Liver (tissue), 8 donors: ENCODE measurements at regions not wholly inside any gene's neighbourhood (a gene's known extent, or its start where the extent isn't known, plus 50 kb on each side); places are given as distances from the start of the nearest gene placed in this dataset.

Experiments used
- DNase-seq: peaks from one replicate; pipeline ENCODE4 v3.0.0-alpha.2; 2017; ENCODE audit warnings: low spot score
- H3K27ac ChIP-seq, 2 donors: one replicate each; pipeline ENCODE4 v1.7.0; 2013; ENCODE audit warnings: inconsistent platforms in 2 of 2, low read length in 2 of 2, control low read depth in 1 of 2, low read depth in 1 of 2, mild to moderate bottlenecking in 1 of 2
- H3K27me3 ChIP-seq, 4 donors: one replicate each; pipeline versions ENCODE4 v1.6.1 to v1.7.0; 2013; ENCODE audit warnings: low read length in 3 of 4, inconsistent platforms in 1 of 4, mild to moderate bottlenecking in 1 of 4, moderate library complexity in 1 of 4; ENCODE audit not compliant: control insufficient read depth in 4 of 4, insufficient read depth in 4 of 4
- H3K36me3 ChIP-seq, 4 donors: one replicate each; pipeline versions ENCODE4 v1.6.1 to v1.7.0; 2013; ENCODE audit warnings: low read length in 3 of 4, mild to moderate bottlenecking in 3 of 4, low read depth in 1 of 4, moderate library complexity in 1 of 4; ENCODE audit not compliant: control insufficient read depth in 4 of 4, insufficient read depth in 3 of 4
- H3K4me1 ChIP-seq, 4 donors: one replicate each; pipeline versions ENCODE4 v1.6.1 to v1.7.0; 2013; ENCODE audit warnings: low read length in 3 of 4, mild to moderate bottlenecking in 3 of 4, moderate library complexity in 1 of 4; ENCODE audit not compliant: control insufficient read depth in 4 of 4, insufficient read depth in 4 of 4
- H3K4me3 ChIP-seq, 3 donors: one replicate each; pipeline versions ENCODE4 v1.6.1 to v1.7.0; 2013; ENCODE audit warnings: low read length in 3 of 3, control low read depth in 1 of 3, low read depth in 1 of 3, mild to moderate bottlenecking in 1 of 3
- H3K9ac ChIP-seq, 2 donors: one replicate each; pipeline ENCODE4 v1.7.0; 2013; ENCODE audit warnings: low read length in 2 of 2, mild to moderate bottlenecking in 2 of 2, moderate library complexity in 2 of 2, control low read depth in 1 of 2, low read depth in 1 of 2
- H3K9me3 ChIP-seq, 4 donors: one replicate each; pipeline versions ENCODE4 v1.6.1 to v1.7.0; 2013; ENCODE audit warnings: low read length in 3 of 4; ENCODE audit not compliant: control insufficient read depth in 4 of 4
- ATF3 ChIP-seq: IDR thresholded peaks from 2 replicates; pipeline ENCODE4 v1.6.1; 2016; ENCODE audit warnings: antibody characterized with exemption
- CTCF ChIP-seq: fragments of 150-350 bp; IDR thresholded peaks from 2 replicates; pipeline ENCODE4 v1.5.1; 2017; ENCODE audit warnings: improper control_type of control experiment, low read depth, low read length; ENCODE audit not compliant: missing input control
- EGR1 ChIP-seq, 2 donors: IDR thresholded peaks; 2 replicates each; pipeline ENCODE4 v1.6.1; 2016 to 2018; ENCODE audit warnings: antibody characterized with exemption in 2 of 2, low read depth in 2 of 2
- FOXA1 ChIP-seq: IDR thresholded peaks from 2 replicates; pipeline ENCODE4 v1.6.1; 2016; ENCODE audit warnings: antibody characterized with exemption
- FOXA2 ChIP-seq: IDR thresholded peaks from 2 replicates; pipeline ENCODE4 v1.6.1; 2016; ENCODE audit warnings: antibody characterized with exemption
- GABPA ChIP-seq, 2 donors: IDR thresholded peaks in 1 of 2; conservative IDR thresholded peaks in 1 of 2; 2 replicates each; pipeline ENCODE4 v1.6.1; 2016; ENCODE audit warnings: antibody characterized with exemption in 2 of 2, mild to moderate bottlenecking in 1 of 2, moderate library complexity in 1 of 2
- HNF4A ChIP-seq, 2 donors: conservative IDR thresholded peaks; 2 replicates each; pipeline ENCODE4 v1.6.1; 2016; ENCODE audit warnings: antibody characterized with exemption in 2 of 2, mild to moderate bottlenecking in 2 of 2
- HNF4G ChIP-seq: IDR thresholded peaks from 2 replicates; pipeline ENCODE4 v1.6.1; 2016; ENCODE audit warnings: antibody characterized with exemption
- JUND ChIP-seq, 2 donors: IDR thresholded peaks; 2 replicates each; pipeline ENCODE4 v1.6.1; 2016; ENCODE audit warnings: antibody characterized with exemption in 2 of 2
- MAX ChIP-seq: IDR thresholded peaks from 2 replicates; pipeline ENCODE4 v1.6.1; 2016; ENCODE audit warnings: antibody characterized with exemption
- NR2F2 ChIP-seq: IDR thresholded peaks from 2 replicates; pipeline ENCODE4 v1.6.1; 2016; ENCODE audit warnings: antibody characterized with exemption
- RAD21 ChIP-seq, 2 donors: IDR thresholded peaks; 2 replicates each; pipeline ENCODE4 v1.6.1; 2016; ENCODE audit warnings: antibody characterized with exemption in 2 of 2, mild to moderate bottlenecking in 2 of 2
- REST ChIP-seq: IDR thresholded peaks from 2 replicates; pipeline ENCODE4 v1.6.1; 2016; ENCODE audit warnings: antibody characterized with exemption, mild to moderate bottlenecking
- RXRA ChIP-seq, 2 donors: IDR thresholded peaks; 2 replicates each; pipeline ENCODE4 v1.6.1; 2017 to 2018; ENCODE audit warnings: antibody characterized with exemption in 2 of 2, mild to moderate bottlenecking in 1 of 2
- SP1 ChIP-seq: IDR thresholded peaks from 2 replicates; pipeline ENCODE4 v1.6.1; 2018; ENCODE audit warnings: antibody characterized with exemption, mild to moderate bottlenecking
- TAF1 ChIP-seq: conservative IDR thresholded peaks from 2 replicates; pipeline ENCODE4 v1.6.1; 2016; ENCODE audit warnings: antibody characterized with exemption, mild to moderate bottlenecking
- YY1 ChIP-seq: IDR thresholded peaks from 2 replicates; pipeline ENCODE4 v1.6.1; 2016; ENCODE audit warnings: antibody characterized with exemption, mild to moderate bottlenecking
- ZBTB33 ChIP-seq: IDR thresholded peaks from 2 replicates; pipeline ENCODE4 v1.6.1; 2016; ENCODE audit warnings: antibody characterized with exemption
- WGBS: extraction: QIAGEN DNeasy Blood & Tissue Kit; methylation state at CpG from one replicate; pipeline ENCODE4 v1.1.7; 2013; 5-methylcytosine and 5-hydroxymethylcytosine counted together
- donor health status: healthy.
- donor health status: healthy.
- donor health status: healthy.
- donor health status: healthy.
- donor health status: healthy.

- Histone ChIP-seq H3K9ac (no peak overlapping the region), H3K4me3 (no peak overlapping the region), H3K4me1 (peaks cover 1 to 7% (median 5%) of the 10 kb centered on the region in 4 donors), H3K27me3 (peaks cover 0 to 12% (median 0%) of the 10 kb centered on the region in 4 donors), H3K36me3 (no peaks in the 10 kb centered on the region), H3K27ac (no peak overlapping the region), H3K9me3 (no peaks in the 10 kb centered on the region)
- 85% methylated on average over 3 of the region's 3 CpGs for WGBS
- TF ChIP-seq REST (no peak), MAX (no peak), SP1 (no peak), FOXA2 (no peak), EGR1 (IDR thresholded peaks at IDR 0.05; ENCODE audit: low read depth in 2 of 2) (no peak), GABPA (IDR thresholded peaks at IDR 0.05 in 1 of 2, conservative IDR thresholded peaks at IDR 0.05 in 1 of 2) (no peak), HNF4G (no peak), ZBTB33 (no peak), FOXA1 (no peak), CTCF (no peak), NR2F2 (no peak), RXRA (IDR thresholded peaks at IDR 0.05) (no peak), TAF1 (no peak), YY1 (no peak), HNF4A (conservative IDR thresholded peaks at IDR 0.05) (no peak), JUND (IDR thresholded peaks at IDR 0.05) (no peak), RAD21 (IDR thresholded peaks at IDR 0.05) (no peak), ATF3 (no peak)
- DNase-seq: no peak
These were observed 216.8 kb downstream of the VAPA start for GRCh38 chr18:10130606-10131005.
